ENCODE measurements at regions not wholly inside any gene's neighbourhood (a gene's known extent, or its start where the extent isn't known, plus 50 kb on each side); places are given as distances from the start of the nearest gene placed in this dataset.

- TF ChIP-seq SPI1 (IDR thresholded peaks at IDR 0.05; ENCODE audit: borderline replicate concordance, insufficient read depth, low read depth, low read length) (no peak), CREM (IDR thresholded peaks at IDR 0.05; ENCODE audit: low read depth) (no peak), BRCA1 (IDR thresholded peaks at IDR 0.05; ENCODE audit: low read depth, low read length) (no peak), BHLHE40 (IDR thresholded peaks at IDR 0.05; ENCODE audit: borderline replicate concordance in 1 of 2, low read depth in 2 of 2, low read length in 1 of 2) (no peak), SREBF2 (IDR thresholded peaks at IDR 0.05; ENCODE audit: low read length) (no peak), ZZZ3 (IDR thresholded peaks at IDR 0.05; ENCODE audit: control insufficient read depth, insufficient read length, low read depth) (no peak)
Measured at GRCh38 chr4:82126512-82127040, 247.2 kb downstream of the HNRNPD start (continued).

- no peak for ATAC-seq
- SMC1A ChIA-PET (ENCODE audit: uncharacterized antibody, unreplicated experiment) = no interaction called here
- CTCF ChIA-PET = no interaction called here
- Histone ChIP-seq H4K20me1 (ENCODE audit: control insufficient read depth, insufficient read depth) (no peaks in the 10 kb centered on the region), H3K36me3 (ENCODE audit: control insufficient read depth in 2 of 2, insufficient read depth in 2 of 2, low read length in 1 of 2) (no peaks in the 10 kb centered on the region), H3K27me3 (replicated peaks in 1 of 2; ENCODE audit: control insufficient read depth in 2 of 2, insufficient read depth in 2 of 2, low read length in 1 of 2) (no peaks in the 10 kb centered on the region; a peak in 1 of 4 replicates), H3K4me3 (no peak overlapping the region), H3K4me1 (ENCODE audit: control insufficient read depth, insufficient read depth, low read length) (no peaks in the 10 kb centered on the region), H3K4me2 (ENCODE audit: control insufficient read depth, insufficient read depth) (no peak overlapping the region), H3K9me3 (replicated peaks; ENCODE audit: control insufficient read depth, insufficient read depth, low read length) (no peaks in the 10 kb centered on the region), H2AFZ (ENCODE audit: control insufficient read depth, low read depth, low read length) (no peak overlapping the region), H3K79me2 (ENCODE audit: control insufficient read depth, insufficient read depth, low read length) (no peaks in the 10 kb centered on the region), H3K9ac (ENCODE audit: control insufficient read depth, insufficient read depth, low read length) (no peak overlapping the region), H3K27ac (ENCODE audit: control insufficient read depth, insufficient read depth) (no peak overlapping the region)
- TF ChIP-seq NR2C2 (IDR thresholded peaks at IDR 0.05; ENCODE audit: borderline replicate concordance, control insufficient read depth, insufficient read length, low read depth) (no peak), ELK1 (IDR thresholded peaks at IDR 0.05; ENCODE audit: low read depth, low read length) (no peak), ZNF622 (IDR thresholded peaks at IDR 0.05) (no peak), NKRF (conservative IDR thresholded peaks at IDR 0.05) (no peak), RUNX3 (IDR thresholded peaks at IDR 0.05; ENCODE audit: low read length) (no peak), MAX (IDR thresholded peaks at IDR 0.05; ENCODE audit: low read depth, low read length) (no peak)
- intact Hi-C loops (cut with micrococcal nuclease; ENCODE audit: unreplicated experiment) (no loop called here), in situ Hi-C loops (cut with MboI) (no loop called here)
- POLR2A ChIA-PET = no interaction called here
- no peak for DNase-seq (ENCODE audit: low read depth, low spot score)
- no peak for FAIRE-seq
- WGBS (ENCODE audit: insufficient coverage, insufficient replicate concordance, low lambda C conversion rate, missing lambda C conversion rate) = 34% methylated on average over 6 of the region's 6 CpGs
- BruUV-seq (replicated peaks) = no TSS peak
- RAD21 ChIA-PET (ENCODE audit: unreplicated experiment) = no interaction called here
Measured at GRCh38 chr4:82125787-82126297, 247.9 kb downstream of the HNRNPD start.

All from GM12878 (cell line).